ENCODE measurements at regions not wholly inside any gene's neighbourhood (a gene's known extent, or its start where the extent isn't known, plus 50 kb on each side); places are given as distances from the start of the nearest gene placed in this dataset.
"Not testable (repeated sequence)": the region's sequence is repeated elsewhere in the genome, so short reads cannot be mapped to it uniquely, and the experiment has no call there.

DNA sequence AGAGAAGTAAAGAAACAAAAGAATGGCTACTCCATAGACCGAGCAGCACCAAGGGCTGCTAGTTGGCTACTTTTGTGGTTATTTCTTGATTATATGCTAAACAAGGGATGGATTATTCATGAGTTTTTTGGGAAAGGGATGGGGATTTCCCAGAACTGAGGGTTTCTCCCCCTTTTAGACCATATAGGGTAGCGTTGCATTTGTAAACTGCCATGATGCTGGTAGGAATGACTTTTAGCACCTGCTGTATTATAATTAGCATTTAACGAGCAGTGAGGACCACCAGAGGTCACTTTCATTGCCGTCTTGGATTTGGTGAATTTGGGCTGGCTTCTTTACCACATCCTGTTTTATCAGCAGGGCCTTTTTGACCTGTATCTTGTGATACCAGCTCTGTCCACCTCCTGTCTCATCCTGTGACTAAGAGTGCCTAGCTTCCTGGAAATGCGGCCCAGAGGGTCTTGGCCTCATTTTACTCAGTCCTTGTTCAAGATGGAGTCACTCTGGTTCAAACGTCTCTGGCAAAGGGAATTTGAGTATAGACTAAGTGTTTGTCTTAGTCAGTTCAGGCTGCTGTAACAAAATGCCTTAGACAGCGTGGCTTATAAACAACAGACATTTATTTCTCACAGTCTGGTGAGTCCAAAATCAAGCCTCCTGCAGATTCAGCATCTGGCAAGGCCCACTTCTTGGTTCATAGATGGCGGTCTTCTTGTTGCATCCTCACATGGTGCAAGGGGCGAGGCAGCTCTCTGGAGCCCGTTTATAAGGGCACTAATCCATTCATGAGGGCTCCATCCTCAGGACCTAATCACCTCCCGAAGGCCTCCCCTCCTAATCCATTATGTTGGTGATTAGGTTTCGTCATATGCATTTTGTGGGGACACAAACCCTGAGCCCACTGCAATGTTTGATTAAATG is 348.3 kb upstream of the SFSWAP start:
- DNase-seq (ENCODE audit: low read depth in 2 of 2) = no peak

DNA sequence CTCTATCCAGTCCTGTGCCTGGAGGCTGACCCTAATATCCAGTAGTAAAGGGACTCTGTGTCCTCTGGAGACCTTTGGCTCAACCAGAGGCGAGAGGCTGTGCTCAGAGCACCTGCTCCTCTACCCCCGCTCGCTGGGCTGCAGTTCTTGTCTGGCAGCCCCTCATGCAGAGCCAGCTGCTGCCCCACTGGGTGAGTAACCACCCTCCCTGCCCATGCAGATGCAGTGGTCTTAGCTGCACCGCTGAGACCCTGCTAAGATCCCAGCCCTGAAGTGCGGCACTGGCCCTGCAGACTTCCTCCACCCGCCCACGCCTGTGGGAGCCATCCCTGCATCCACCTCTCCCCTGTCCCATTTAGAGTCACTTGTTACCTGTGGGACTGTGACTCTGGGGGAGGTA is 347.5 kb upstream of the SFSWAP start:
- no peak for DNase-seq (ENCODE audit: low read depth in 2 of 2)

DNA sequence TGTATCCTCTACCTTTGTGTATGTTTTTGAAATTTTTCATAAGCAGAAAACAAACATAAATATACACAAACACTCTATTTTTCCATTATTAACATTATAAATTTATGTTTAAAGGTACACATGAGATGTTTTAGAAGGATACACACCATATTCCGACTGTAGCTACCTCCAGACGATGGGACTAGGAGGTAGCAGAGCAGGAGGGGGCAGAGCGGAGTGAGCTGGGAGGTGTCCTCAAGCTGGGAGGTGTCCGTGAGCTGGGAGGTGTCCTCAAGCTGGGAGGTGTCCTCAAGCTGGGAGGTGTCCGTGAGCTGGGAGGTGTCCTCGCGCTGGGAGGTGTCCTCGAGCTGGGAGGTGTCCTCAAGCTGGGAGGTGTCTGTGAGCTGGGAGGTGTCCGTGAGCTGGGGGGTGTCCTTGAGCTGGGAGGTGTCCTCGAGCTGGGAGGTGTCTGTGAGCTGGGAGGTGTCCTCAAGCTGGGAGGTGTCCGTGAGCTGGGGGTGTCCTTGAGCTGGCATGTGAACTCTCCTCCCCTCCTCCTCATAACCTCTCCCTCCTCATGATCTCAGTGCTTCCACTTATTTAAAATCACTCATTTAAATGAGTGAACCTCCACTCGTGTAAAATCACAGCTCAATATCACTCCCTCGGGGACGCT is 346.9 kb upstream of the SFSWAP start:
- DNase-seq (ENCODE audit: low read depth in 2 of 2) = no peak

DNA sequence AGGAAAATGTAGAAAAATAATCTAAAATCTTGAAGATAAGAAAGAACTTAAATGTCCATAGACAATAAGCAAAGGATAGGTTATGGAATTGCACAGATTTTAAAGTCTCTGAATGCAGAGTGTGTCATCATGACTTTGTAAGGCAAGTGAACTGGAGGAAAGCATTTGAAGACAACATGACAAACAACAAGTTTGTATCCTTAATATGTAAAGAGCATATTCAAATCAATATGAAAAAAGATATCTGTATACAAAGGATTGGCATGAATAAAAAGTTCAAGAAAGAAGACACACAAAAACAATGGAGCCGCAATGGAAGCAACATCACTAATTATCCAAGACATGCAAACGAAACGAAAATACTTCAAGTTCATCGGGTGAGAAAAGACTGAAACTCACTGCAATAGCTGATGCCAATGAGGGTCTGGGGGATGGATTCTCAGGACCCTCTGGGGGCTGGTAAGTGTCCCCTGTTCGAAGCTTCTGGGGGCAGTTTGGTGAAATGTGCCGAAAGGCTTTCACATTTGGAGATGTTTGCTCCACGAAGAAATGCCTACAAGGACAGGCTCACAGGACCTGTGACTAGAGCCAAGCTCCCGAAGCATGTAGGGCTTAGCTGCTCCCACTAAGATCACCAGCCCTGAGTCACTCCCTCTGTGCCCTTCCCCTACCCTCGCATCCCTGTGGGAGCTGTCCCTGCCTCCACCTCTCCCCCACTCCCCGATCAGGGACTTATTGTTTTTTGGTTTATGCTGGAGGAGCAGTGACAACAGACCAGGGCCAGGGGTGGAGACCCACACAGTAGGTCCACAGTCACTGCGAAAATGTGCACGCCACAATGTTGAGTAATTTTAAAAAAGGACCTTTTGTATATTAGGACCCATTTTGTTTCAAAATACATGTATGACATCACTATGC is 345.7 kb upstream of the SFSWAP start:
- DNase-seq (ENCODE audit: low read depth in 2 of 2) = no peak

DNA sequence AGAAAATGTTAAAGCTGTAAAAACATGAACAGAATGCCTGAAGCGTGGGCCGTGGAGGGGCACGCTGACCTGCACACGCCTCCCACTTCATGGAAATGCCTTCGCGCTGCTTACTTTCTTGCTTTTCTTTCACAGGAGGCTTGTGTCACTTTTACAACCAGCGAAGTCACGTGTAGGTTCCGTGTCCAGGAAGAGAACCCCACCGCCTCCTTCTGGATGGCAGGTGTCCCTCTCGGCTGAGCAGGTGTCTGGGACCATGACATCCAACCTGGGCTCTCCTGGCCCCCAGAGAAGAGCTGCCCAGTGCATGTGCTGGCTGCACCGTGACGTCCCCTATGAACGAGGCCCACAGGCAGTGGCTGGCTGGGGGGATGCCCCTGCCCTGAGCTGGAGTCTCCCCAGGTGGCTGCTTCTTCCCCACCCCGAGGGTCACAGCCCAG is 345.0 kb upstream of the SFSWAP start:
- DNase-seq (ENCODE audit: low read depth in 2 of 2) = no peak

DNA sequence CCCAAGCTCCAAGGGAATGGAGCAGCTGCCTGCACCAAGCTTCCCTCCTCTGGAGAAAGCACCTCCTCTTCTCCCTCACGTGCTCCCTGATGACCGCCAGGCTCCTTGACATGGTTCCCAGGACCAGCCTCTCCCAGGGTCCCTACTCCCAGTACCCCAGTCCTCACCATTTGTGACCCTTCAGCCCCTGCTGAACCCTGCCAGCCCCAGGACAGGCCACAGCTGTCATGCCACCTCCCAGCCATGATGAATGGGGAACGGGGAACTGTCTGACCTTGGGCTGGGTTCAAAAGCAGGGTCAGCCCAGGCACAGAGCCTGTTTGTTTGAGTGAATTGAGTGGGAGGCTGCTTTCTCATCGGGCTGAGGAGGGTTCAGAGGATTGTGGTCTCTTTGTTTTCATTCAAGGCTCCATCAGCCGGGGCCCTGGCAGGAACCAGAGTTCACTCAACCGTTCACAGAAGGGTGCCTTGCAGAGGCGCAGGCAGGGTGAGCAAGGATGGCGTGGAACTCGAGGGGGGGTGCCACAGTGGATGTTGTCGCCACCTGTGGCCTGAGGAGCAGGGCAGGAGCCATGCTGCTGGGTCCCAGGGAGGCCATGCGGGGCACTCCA is 344.5 kb upstream of the SFSWAP start:
- no peak for DNase-seq (ENCODE audit: low read depth in 2 of 2)

DNA sequence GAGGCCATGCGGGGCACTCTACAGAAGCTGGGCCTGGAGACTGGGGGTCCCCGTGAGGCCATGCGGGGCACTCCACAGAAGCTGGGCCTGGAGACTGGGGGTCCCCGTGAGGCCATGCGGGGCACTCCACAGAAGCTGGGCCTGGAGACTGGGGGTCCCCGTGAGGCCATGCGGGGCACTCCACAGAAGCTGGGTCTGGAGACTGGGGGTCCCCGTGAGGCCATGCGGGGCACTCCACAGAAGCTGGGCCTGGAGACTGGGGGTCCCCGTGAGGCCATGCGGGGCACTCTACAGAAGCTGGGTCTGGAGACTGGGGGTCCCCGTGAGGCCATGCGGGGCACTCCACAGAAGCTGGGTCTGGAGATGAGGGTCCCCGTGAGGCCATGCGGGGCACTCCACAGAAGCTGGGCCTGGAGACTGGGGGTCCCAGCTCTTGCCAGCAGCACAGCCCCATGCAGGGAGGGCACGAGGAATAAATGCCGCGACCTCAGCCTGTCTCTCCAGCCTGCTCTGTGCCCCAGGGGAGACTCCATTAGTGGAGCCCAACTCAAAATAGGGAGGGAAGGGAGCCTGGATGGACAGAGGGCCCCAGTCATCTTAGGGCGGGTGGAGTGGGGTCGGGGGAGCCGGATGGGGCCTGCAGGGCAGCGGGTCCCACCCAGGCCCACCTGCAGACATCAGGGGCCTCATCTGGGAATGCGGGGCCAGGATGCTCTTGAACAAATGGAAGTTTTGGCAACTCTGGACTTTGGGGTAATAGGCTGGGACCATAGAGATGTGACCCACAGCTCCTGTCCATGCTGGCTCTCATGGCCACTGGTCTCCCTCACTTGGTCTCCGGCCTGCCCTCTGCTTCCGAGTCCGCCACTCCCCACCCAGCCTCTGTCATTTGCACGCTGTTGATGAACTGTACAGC is 343.6 kb upstream of the SFSWAP start:
- DNase-seq (ENCODE audit: low read depth in 2 of 2) = not testable (repeated sequence)

DNA sequence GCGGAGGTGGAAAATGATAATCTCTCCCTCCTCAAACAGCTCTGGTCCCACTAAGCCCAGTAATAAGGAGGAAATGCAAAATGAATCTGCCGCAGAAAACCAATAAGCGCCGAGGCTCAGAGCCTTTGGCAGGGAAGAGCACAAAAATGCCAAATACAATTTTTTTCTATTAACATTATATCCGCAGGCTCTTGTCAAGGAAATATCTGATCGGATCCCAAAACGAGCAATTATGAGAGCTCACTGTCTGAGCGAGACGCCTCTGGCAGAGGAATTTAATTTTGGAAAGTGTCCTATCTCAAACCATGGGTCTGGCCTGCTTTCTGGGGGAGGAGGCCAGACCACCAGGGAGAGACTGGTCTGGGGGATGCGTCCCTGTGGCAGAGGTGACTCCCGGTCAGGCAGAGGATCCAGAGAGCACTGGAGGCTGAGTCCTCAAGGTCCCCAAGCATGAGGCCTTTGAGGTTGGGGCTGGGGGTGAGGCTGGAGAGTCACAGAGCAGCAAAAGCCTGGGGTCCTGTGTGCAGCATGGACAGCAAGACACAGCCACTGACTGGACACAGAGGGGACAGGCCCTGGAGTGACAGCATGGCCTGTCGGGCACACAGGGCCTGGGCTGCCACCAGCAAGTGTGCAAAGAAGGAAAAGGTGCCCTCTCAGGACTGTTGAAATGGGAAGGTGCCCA is 342.8 kb upstream of the SFSWAP start:
- no peak for DNase-seq (ENCODE audit: low read depth in 2 of 2)

DNA sequence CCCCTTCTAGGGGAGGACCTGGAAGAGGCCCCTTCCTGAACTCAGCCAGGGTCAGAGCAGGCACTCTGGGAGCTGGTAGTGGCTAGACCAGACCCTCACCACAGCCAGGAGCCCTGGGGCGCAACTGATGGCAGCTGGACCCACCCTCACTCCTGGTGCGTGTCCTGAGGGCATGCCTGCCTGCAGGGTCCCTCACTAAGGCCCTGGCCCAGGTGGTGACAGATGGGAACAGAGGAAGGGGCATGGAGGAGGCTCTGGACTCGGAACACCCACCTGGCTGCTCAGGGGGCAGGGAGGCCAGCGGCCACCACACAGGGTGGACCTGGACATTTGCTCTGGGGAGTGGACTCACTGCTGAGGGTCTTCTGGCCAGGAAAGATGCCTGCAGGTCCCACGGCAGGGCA is 342.2 kb upstream of the SFSWAP start:
- DNase-seq (ENCODE audit: low read depth in 2 of 2) = no peak

DNA sequence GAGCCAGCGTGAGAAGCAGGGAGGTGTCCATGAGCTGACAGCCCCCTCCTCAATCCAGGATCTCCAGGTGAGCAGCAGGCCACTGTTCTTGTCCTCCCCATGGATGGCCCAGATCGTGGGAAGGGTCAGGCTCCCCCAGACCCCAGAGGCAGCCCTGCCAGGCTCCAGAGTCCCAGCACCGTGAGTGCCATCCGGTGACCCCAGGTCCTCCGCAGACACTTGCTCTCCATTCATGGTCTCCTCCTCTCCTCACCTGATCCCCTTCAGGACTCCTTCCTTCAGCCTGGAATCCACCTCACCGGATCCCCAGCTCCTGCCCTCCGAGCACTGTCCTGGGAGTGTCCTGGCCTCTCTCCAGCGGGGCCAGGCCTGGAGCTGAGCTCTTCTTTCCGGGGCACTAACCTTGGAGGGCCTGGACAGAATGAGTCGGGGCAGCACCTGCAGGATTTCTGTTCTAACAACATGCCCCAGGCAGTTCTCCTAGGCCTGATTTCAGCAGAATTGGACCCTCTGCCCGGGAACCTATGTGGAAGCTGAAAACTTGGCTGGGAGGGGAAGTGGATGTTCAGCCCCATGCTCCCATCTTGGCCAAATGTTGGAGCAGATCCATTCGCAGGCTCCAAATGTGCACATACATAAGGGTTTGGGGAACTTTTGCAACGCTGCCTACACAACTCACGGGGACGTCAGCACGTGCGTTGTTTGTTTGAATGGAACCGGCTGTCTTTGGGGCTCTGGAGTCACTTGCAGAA is 341.6 kb upstream of the SFSWAP start:
- no peak for DNase-seq (ENCODE audit: low read depth in 2 of 2)

DNA sequence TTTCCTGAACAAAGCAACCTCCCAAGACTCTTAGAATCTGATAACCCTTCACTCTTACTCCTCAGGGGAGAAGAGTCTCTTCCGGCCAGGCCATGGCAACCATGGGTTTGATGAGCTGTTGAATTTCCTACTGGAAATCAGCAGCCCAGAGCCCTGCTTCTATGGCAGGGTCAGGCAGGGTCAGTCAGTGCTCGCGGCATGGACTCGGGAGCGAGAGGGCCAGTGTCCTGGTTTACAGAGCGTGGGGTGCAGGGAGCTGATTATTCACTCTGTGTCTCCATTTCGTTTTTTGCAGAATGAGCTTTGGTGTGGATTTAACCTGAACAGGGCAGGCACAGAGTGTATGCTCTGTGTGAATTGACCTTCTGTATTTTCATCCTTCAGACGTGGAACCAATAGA is 340.6 kb upstream of the SFSWAP start:
- no peak for DNase-seq (ENCODE audit: low read depth in 2 of 2)

DNA sequence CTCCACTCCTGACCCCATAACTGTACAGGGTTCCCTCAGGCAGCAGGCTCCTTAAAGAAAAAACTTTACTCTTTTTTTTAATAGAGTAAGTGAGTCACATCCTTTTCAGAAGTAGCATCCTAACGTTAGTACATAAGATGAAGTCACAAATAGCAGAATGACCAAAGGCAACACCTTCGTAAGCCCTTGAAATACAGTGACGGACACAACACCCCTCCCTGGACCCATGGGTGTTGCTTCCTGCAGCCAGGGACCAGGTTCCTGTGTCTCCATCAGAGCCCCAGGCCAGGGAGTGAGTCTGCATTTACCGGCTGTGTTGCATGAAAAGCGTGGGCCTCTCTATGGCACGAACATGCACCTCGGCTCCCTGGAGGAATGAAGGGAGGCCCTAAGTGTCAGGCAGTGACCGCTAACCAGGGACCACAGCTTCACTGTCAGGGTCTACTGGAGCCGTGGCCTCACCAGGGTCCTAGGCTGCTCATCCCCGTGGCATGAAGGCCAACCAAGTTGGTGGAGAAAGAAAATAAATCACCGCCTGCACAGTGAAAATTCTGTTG is 340.0 kb upstream of the SFSWAP start:
- no peak for DNase-seq (ENCODE audit: low read depth in 2 of 2)

DNA sequence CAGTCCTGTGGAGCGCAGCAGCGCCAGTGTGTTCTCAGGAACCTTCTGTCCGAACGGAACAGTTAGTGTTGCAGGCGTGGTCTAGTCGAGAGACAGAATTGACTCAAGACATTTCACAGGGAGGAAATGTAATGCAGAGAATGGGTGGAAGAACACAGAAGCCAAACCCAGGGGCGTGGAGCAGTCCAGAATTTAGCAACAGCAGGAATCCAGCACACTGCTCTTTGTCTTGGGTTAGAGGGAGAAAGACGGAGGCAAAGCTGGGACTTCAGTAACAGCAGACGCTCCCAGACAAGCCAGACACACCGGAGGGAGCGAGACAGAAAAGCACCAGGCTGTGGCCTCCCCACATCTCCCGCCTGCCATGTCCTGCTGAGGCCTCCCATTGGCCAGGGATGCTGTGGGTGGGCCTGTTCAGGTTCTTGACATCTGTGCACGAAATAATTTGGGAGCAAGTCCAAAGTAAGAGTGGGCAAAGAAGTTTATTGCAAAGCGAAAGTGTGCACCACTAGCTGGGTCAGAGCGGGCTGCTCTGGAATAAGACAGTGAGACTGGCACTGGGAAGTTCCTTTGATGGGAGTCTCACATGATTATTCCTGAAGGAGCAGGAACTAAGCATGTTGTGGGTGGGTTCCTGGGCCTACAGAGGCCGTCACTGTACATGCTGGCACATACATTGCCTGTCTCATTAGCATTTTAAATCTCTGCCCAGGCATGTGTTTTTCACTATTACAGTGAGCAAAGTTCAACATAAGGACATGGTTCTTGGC is 339.3 kb upstream of the SFSWAP start:
- no peak for DNase-seq (ENCODE audit: low read depth in 2 of 2)

DNA sequence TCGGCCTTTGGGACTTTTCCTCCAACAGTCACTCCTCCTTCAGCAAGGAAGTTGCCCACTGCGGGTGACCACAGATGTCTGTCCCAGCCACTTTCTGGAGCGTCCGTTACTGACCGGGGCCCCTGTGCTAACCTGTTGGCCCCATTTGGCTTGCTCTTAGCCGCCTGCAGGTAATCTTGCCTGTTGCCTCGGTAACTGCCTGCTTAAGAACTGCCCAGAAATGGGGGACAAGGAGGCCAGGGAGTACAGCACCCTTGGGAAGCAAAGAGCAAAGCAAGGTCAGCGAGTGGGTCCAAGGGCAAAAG is 338.8 kb upstream of the SFSWAP start:
- no peak for DNase-seq (ENCODE audit: low read depth in 2 of 2)

DNA sequence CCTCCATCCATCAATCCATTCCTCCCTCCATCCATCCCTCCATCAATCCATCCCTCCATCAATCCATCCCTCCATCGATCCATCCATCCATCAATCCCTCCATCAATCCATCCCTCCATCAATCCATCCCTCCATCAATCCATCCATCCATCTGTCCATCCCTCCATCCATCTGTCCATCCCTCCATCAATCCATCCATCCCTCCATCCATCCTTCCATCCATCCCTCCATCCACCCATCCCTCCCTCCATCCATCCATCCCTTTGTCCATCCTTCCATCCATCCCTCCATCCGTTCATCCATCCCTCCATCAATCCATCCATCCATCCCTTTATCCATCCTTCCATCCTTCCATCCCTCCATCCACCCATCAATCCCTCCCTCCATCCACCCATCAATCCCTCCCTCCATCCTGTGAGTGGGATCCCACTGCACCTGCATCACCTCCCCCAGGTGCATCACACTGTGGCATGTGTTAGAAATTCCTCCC is 338.1 kb upstream of the SFSWAP start:
- DNase-seq (ENCODE audit: low read depth in 2 of 2) = no peak

DNA sequence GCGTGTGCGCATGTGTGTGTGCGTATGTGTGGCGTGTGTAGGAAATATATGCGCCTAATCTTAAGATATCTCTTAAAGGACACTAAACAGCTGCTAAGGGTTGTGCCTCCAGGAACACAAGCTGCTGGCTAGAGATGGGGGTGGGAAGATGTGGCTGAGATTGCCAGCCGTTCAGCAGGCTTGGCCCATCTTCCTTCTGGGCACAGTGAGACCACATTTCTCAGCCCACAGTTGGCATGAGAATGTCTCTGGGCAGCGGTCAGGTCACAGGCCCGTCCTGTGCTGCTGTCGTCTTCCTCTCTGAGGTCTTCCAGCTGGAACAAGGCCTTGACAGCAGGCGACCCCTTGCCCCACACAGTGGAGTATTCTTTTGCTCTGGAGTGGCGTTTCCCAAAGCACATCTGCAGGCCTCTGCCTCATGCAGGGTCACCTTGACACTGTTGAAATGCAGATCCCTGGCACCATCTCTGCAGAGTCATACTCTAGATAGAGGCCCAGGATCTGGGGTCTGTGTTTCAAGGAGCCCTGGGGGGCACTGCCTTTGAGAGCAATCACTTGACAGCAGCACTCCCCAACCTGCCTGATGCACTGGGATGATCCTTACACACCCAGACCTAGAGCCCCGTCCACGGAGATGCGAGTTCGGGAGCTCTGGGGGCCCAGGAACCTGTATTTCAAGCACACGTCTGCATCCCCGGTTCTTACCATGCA is 335.5 kb upstream of the SFSWAP start:
- no peak for DNase-seq (ENCODE audit: low read depth in 2 of 2)

DNA sequence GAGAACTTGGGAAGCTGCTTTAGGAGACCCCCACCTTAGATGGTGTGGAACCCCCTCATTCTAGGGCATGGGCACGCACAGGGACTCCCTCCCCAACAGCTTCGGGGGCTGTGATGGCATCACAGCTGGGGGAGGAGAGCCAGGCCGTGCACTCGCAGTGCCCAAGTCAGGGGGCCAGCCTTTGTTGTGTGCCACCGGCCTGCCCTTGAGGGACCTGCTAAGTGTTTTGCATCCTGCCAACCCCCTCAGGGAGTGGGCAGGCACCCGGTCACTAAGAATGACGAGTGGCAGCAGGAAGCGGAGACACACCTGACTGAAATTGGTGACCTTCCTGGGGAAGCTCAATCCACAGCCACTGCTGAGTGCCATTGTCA is 334.9 kb upstream of the SFSWAP start:
- DNase-seq (ENCODE audit: low read depth in 2 of 2) = no peak
